Suprapubic skin (tissue), 4 donors: ENCODE measurements at regions not wholly inside any gene's neighbourhood (a gene's known extent, or its start where the extent isn't known, plus 50 kb on each side); places are given as distances from the start of the nearest gene placed in this dataset.

Source experiments
- EP300 ChIP-seq: sonication (generic); formaldehyde crosslinking; IDR thresholded peaks from one replicate; pipeline ENCODE4 v1.6.1; 2017; ENCODE audit warnings: antibody characterized with exemption
- POLR2A ChIP-seq, 2 donors: fragments of 450-650 bp; IDR thresholded peaks; one replicate each; pipeline ENCODE4 v1.6.1; 2017; ENCODE audit warnings: antibody characterized with exemption in 2 of 2, mild to moderate bottlenecking in 2 of 2, moderate library complexity in 2 of 2
- POLR2AphosphoS5 ChIP-seq, 3 donors: sonication (generic); formaldehyde crosslinking; IDR thresholded peaks; one replicate each; pipeline ENCODE4 v1.6.1; 2017; ENCODE audit warnings: antibody characterized with exemption in 3 of 3
- TF ChIP-seq, protein P1 (sequence below), 2 donors: fragments of 200-600 bp in 1 of 2; fragments of 450-650 bp in 1 of 2; sonication (generic) in 1 of 2; IDR thresholded peaks; one replicate each; pipeline ENCODE4 v1.5.1; 2016 to 2019; ENCODE audit warnings: antibody characterized with exemption in 2 of 2, mild to moderate bottlenecking in 1 of 2, moderate library complexity in 1 of 2

DNA sequence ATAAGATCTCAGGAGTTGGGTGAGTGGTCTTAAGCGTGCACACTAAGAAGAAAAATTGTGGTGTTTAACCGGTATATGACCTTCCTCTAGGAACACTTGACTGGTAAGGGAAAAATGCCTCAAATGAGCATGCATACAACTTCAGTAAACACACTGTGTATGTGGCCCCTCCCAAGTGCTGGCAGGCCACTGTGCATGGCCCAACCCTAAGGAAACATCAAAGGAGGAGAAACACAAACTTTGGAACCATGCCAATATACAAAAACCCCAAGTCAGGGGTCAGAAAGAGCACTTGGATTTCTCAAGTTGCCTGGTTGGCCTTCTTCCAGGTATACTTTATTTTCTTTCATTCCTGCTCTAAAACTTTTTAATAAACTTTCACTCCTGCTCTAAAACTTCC, 308.9 kb upstream of the LRRTM4 start:
- TF ChIP-seq POLR2AphosphoS5 (IDR thresholded peaks at IDR 0.05), result no peak
- TF ChIP-seq, protein P1, sequence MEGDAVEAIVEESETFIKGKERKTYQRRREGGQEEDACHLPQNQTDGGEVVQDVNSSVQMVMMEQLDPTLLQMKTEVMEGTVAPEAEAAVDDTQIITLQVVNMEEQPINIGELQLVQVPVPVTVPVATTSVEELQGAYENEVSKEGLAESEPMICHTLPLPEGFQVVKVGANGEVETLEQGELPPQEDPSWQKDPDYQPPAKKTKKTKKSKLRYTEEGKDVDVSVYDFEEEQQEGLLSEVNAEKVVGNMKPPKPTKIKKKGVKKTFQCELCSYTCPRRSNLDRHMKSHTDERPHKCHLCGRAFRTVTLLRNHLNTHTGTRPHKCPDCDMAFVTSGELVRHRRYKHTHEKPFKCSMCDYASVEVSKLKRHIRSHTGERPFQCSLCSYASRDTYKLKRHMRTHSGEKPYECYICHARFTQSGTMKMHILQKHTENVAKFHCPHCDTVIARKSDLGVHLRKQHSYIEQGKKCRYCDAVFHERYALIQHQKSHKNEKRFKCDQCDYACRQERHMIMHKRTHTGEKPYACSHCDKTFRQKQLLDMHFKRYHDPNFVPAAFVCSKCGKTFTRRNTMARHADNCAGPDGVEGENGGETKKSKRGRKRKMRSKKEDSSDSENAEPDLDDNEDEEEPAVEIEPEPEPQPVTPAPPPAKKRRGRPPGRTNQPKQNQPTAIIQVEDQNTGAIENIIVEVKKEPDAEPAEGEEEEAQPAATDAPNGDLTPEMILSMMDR (IDR thresholded peaks at IDR 0.05), result no peak
- no peak for TF ChIP-seq POLR2A (IDR thresholded peaks at IDR 0.05)
- TF ChIP-seq EP300, result no peak
